NOMO-1 treated with dmso at 0.1 percent for 144 hours (cell line): ENCODE measurements at regions not wholly inside any gene's neighbourhood (a gene's known extent, or its start where the extent isn't known, plus 50 kb on each side); places are given as distances from the start of the nearest gene placed in this dataset.

Experiments used
- DNase-seq: peaks from one replicate; lab custom pipeline; 2025; ENCODE audit not compliant: unreplicated experiment; lab: John Stamatoyannopoulos, UW

DNA sequence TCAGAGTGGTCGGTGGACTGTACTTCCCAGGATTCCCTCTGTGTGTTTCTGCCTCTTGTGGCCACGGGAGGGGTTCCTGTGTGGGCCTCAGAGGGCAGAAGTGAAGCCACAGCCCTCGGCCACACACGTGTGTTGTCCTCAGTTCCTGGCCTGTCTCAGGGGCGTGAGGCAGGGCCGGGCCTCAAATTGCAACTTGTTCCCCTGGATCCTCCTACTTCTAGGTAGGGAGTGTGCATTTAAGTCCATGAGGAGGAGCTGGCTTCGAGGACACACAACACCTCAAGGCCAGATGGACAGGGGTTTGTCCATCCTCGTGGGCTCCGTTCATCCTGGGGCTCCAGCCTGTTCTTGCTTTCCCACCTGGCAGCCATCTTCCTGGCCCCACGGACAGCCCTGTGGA, 573.0 kb downstream of the TBC1D22A start:
- DNase-seq = no peak

DNA sequence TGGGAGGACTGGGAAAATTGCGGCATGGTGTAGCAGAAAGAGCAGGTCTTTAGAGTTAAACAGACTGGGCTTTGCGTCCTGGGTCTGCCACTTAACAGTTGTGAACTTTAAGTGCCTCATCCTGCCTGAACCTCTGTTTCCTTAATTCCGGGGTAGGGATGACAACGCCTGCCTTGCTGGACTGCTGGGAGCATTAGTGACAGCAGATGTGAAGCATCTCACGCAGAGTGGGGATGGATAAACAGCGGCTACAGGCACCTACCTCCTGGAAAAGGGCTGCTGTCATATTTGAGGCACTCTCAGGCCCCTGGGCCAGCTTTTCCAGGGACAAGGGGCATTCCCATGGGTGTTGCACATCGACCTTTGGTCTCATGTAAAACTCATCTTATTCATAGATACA, 572.2 kb downstream of the TBC1D22A start:
- no peak for DNase-seq

DNA sequence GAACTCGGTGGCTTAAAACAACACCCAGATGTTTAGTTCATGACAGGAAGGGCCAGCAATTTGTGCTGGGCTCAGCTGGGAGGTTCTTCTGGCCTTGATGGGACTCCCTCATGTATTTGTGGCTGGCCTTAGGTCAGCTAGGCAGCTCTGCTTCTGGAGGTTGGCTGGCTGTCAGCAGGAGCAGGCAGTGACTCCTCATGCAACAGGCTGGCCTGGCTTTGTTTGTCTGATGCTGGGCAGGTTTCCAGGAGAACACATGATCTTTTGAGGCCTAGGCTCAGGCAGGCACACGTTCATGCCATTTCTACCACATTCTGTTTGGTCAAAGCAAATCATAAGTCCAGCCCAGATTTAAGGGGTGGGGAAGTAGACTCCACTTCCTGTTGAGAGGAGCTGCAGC, 571.2 kb downstream of the TBC1D22A start:
- no peak for DNase-seq

DNA sequence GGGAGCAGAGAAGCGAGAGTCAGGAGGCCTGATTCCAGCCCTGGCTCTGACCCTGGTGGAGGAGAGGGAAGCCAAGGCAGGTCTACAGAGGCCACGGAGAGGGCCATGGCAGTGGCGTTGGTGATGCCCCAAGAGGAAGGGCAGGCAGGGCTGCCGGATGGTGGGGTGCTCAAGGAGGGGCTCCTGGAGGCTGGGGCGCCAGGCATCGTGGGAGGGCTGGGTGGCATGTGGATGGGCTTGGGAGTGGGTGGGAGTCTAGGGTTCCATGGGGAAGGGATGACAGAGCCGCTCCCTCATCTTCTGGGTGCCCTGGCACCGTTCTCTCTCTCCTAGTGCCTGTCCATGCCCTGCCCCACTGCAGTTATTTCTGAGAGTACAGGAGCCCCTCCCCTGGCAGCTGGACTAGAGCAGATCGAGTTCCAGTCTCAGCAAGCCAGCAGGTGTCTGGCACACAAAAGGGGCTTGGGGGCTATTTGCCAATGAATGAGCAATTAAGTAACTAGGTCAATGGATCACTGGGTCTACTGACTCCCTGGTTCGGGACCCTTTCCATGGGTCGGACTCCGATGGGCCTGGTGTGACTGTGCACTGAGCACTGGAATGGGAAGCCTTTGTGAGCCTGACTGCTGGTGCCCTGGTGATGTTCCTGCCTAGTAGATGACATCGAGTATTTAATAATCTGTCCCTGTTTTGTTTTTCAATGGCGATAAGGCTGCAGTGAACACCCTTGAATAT, 570.0 kb downstream of the TBC1D22A start:
- DNase-seq = no peak

DNA sequence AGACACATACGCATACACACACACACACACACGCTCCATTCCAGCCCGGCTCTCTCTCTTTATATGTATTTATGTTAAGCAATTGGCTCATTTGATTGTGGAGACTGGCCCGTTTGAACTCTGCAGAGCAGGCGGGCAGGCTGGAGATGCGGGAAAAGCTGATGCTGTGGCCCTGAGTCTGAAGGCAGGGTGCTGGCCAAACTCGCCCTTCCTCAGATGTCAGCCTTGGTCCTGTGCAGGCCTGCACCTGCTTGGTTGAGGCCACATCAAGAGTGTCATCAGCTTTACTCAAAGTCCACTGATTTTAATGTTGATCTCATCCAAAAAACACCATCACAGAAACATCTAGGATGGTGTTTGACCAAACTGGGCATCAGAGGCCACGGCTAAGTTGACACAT, 569.3 kb downstream of the TBC1D22A start:
- DNase-seq = no peak

DNA sequence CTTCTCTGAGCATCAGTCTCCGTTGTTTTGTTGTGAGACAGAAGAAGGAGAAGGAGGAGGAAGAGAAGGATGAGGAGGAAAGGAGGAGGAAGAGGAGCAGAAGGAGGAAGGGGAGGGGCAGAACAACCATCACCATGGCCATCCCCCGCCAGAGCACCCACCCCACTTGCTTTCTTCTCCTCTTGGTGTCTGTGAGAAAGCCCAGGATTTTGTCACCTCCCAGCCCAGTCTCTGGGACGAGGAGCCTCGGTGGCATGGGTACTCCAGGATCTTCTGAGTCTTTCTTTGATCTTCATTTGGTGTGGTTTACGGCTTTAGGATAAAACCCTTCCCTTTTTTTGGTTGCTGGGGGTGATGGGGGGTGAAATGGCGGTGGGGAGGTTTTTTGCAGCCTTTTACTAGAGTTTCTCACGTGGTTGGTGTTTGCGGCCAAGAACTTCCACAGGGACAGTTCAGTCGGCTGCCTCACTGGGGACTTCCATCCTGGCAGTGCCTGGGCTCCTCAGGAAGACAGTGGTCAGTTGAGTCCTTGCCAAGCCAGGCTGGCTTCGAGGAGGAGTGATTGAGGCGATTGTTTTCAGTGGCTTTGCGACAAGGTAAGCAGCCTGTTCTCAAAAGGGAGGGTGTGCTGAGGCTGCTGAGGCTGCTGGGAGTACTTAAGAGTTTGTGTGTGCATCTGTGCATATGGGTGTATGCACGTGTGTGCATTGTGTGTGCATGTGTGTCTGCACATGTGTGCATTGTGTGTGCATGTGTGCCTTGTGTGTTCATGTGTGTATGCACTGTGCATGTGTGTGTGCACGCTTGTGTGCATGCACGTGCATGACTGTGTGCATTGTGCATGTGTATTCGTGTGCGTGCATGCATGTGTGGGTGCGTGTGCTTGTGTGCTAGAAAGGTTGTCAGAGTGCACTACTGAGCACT, 567.5 kb downstream of the TBC1D22A start:
- no peak for DNase-seq

DNA sequence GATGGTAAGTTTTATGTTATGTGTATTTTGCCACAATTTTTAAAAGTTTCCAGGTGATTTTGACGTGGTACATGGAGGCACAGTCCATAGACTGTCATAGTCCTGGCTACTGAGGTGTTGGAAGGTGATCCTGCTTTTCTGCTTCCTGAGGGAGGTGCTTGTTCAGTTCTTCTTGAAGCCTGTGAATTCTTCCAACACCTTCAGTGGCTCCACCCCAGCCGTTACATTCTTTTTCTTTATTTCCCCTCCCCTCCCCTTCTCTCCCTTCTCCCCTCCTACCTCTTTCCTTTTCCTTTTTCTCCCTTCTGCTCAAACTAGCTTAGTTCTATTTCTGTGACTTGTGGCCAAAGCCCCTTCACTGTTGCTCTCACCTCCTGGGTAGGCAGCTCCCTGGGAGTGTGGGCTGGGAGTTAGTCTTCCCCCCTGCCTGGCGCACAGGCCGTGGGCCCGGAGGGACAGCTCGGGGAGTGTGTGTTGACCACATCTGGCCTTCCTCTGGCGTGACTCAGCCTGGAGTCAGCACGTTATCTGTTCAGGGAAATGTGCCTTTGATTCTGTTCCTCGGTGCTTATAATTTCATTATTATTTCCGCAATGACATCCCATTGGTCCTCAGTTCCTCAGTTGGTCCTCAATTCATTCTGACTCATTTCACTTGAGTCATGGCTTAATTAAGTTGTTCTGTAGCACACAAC, 566.2 kb downstream of the TBC1D22A start:
- DNase-seq = peak; percentile 42

- DNase-seq = no peak
Observed at GRCh38 chr22:47327241-47327640, 564.8 kb downstream of the TBC1D22A start.

- no peak for DNase-seq
Observed at GRCh38 chr22:47325249-47325648, 562.8 kb downstream of the TBC1D22A start.

DNA sequence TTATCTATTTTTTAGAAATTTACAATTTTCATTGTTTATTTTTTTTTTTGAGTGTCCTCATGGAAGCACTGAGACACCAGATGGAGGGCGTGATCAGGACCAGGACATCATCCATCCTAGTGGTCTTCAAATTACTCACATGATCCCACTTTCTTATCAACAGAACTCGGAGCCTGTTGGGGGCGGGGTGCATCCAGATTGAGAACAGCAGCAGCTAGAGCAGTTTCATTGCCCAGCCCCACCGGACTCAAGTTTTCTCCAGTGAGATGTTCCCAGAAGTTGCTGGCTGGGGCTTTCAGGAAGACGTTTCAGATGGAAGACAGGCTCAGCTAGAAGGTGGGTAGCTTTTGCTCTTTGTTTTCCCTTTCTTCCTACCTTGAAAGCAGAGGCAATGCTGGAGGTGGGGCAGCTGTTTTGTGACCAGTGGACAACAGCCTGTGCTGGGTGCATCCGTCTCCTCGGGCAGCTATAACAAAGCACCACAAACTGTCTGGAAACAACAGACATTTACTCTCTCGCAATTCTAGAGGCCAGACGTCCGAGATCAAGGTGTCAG, 562.1 kb downstream of the TBC1D22A start:
- DNase-seq = no peak

GRCh38 chr22:47323518-47323917, 561.1 kb downstream of the TBC1D22A start:
- no peak for DNase-seq

DNA sequence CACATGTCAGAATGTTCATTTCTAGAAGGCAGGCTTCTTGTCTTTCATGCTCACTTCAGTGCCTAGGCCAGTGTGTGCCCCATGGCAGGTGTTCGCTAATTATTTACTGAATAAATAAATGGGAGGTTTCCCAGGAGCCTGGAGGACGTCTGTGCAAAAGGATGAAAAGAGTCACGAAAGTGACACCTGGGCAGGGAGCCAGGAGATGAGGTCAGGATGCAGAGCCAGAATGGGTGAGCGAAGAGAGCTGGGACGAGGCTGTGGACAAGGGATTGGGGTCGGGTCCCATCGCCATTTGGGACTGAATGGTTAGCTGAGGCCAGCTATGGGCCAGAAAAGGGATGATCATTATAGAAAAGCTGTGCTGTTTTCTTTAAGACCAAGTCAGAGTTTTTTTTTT, 560.4 kb downstream of the TBC1D22A start:
- DNase-seq = no peak

- DNase-seq = no peak
Observed at GRCh38 chr22:47320560-47320959, 558.1 kb downstream of the TBC1D22A start.

DNA sequence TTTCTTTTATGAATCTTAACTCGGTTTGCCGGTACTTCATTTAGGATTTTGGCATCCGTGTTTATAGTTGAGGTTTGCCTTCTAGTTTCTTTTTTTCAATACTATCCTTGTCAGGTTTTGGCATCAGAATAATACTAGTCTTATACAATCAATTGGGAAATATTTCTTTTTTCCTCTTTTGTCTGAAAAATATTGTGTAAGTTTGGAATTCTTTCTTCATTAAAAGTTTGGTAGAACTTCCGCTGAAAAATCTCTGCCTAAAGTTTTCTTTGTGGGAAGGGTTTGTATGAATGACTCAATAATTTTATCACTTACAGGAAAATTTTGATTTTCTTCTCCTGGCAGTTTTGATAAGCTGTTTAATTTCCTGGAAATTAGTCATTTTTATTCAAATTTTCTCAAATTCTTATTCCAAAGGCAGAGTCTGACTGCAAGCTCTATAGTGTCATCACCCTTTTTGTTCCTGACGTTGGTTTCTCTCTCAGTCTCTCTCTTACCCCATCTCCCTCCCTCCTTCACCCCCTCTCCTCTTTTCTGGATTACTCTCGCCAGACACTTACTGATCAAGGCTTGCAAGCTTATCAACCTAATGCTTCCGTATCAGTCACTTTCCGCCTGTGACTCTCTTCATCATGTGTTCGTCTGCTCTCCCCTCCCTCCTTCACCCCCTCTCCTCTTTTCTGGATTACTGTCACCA, 555.7 kb downstream of the TBC1D22A start:
- DNase-seq = no peak

GRCh38 chr22:47315862-47316419, 553.5 kb downstream of the TBC1D22A start:
- no peak for DNase-seq

GRCh38 chr22:47310601-47311000, 548.2 kb downstream of the TBC1D22A start:
- no peak for DNase-seq

GRCh38 chr22:47309946-47310345, 547.5 kb downstream of the TBC1D22A start:
- DNase-seq = no peak

DNA sequence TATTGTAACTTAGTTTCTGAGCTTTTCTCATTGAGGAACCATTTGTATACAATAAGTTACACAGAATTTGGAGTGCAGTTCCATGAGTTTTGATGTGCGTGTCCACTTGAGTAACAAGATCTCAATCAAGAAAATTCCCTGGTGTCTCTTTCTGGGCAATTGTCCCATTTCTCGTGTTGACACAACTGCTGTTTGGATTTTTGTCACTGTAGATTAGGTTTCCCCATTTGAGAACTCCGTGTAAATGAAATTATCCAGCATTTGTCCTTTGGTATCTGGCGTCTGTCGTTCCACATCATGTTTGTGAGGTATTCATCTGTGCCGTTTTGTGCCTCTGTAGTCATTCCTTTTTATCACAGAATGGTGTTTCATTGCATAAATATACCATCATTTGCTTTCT, 547.0 kb downstream of the TBC1D22A start:
- DNase-seq = no peak

DNA sequence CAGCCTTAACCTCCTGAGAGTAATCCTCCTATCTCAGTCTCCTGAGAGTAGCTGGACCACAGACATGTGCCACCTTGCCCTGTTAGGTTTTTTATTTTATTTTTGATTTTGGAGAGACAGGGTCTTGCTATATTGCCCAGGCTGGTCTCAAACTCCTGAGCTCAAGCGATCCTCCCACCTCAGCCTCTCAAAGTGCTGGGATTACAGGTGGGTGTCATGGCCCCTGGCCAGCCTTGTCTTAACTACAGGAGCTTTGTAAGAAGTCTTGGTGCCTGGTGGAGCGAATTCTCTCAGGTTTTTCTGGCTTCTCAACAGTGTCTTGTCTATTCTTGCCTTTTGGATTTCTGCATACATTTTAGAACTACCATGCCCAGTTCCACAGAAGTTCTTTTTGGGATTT, 546.4 kb downstream of the TBC1D22A start:
- DNase-seq = no peak

DNA sequence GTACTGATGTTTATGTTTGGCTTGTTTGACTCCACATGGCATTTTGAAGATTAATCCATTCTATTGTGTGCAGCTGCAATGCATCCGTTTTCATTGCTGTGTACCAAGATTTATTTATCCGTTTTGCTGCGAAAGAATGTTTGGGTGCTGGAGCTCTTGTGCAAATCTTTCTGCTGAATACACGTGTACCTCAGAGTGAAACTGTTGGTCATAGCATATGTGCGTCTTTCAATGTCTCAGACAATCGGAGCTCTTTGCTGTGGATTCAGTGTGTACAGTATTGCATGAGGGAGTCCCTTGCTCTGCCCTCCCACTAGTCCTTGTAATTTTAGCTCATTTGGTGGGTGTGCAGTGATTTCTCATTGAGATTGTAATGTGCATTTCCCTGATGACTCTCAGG, 545.4 kb downstream of the TBC1D22A start:
- DNase-seq = no peak
